ENCODE measurements at regions not wholly inside any gene's neighbourhood (a gene's known extent, or its start where the extent isn't known, plus 50 kb on each side); places are given as distances from the start of the nearest gene placed in this dataset.

GRCh38 chr6:84489598-84489997 lies 262.2 kb upstream of the CEP162 start:
- TF ChIP-seq, protein P1, sequence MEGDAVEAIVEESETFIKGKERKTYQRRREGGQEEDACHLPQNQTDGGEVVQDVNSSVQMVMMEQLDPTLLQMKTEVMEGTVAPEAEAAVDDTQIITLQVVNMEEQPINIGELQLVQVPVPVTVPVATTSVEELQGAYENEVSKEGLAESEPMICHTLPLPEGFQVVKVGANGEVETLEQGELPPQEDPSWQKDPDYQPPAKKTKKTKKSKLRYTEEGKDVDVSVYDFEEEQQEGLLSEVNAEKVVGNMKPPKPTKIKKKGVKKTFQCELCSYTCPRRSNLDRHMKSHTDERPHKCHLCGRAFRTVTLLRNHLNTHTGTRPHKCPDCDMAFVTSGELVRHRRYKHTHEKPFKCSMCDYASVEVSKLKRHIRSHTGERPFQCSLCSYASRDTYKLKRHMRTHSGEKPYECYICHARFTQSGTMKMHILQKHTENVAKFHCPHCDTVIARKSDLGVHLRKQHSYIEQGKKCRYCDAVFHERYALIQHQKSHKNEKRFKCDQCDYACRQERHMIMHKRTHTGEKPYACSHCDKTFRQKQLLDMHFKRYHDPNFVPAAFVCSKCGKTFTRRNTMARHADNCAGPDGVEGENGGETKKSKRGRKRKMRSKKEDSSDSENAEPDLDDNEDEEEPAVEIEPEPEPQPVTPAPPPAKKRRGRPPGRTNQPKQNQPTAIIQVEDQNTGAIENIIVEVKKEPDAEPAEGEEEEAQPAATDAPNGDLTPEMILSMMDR (conservative IDR thresholded peaks at IDR 0.05; ENCODE audit: low read depth, low read length): no peak
- no peak for TF ChIP-seq EZH2 (IDR thresholded peaks at IDR 0.05; ENCODE audit: borderline replicate concordance, low read depth, low read length, poor library complexity, severe bottlenecking)
- Histone ChIP-seq H3K9me3 (ENCODE audit: low read depth, low read length, poor library complexity, severe bottlenecking) (no peaks in the 10 kb centered on the region), H3K27me3 (replicated peaks; ENCODE audit: insufficient read depth, low read depth, low read length, poor library complexity) (no peaks in the 10 kb centered on the region), H3K4me3 (ENCODE audit: low read depth, low read length, poor library complexity, severe bottlenecking) (no peak overlapping the region), H3K27ac (ENCODE audit: low read depth, low read length, poor library complexity, severe bottlenecking) (no peak overlapping the region), H3K36me3 (ENCODE audit: insufficient read depth, low read length, poor library complexity, severe bottlenecking) (no peaks in the 10 kb centered on the region), H3K4me1 (ENCODE audit: insufficient read depth, low read length, poor library complexity, severe bottlenecking) (no peaks in the 10 kb centered on the region)
- intact Hi-C loops (cut with micrococcal nuclease; ENCODE audit: unreplicated experiment): no loop called here
- CTCF ChIA-PET: no interaction called here
- no peak for DNase-seq (ENCODE audit: low spot score)
- POLR2A ChIA-PET (ENCODE audit: low non-redundant PET): no interaction called here
- BruUV-seq (replicated peaks): no TSS peak

DNA sequence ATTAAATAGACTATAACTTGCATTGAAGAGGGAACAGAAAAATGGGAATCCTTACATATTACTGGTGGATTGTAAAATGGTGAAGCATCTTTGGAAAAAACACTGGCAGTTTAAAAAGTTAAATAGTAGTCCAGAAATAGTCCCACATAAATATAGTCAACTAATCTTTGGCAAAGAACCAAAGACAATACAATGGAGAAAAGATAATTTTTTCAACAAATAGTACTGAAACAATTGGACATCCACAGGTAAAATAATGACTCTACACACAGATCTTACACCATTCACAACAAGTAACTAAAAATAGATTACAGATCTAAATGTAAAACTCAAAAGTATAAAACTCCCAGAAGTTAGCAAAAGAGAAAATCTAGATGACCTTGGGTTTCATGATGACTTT lies 259.1 kb upstream of the CEP162 start:
- no peaks in the 10 kb centered on the region for H3K27me3 ChIP-seq (replicated peaks; ENCODE audit: insufficient read depth, low read depth, low read length, poor library complexity)
- H3K9me3 ChIP-seq (ENCODE audit: low read depth, low read length, poor library complexity, severe bottlenecking): no peaks in the 10 kb centered on the region
- POLR2A ChIA-PET (ENCODE audit: low non-redundant PET): no interaction called here
- intact Hi-C loops (cut with micrococcal nuclease; ENCODE audit: unreplicated experiment): no loop called here
- BruUV-seq (replicated peaks): no TSS peak
- no peak for DNase-seq (ENCODE audit: low spot score)
- H3K4me3 ChIP-seq (ENCODE audit: low read depth, low read length, poor library complexity, severe bottlenecking): no peak overlapping the region
- H3K27ac ChIP-seq (ENCODE audit: low read depth, low read length, poor library complexity, severe bottlenecking): no peak overlapping the region
- no peaks in the 10 kb centered on the region for H3K4me1 ChIP-seq (ENCODE audit: insufficient read depth, low read length, poor library complexity, severe bottlenecking)
- CTCF ChIA-PET: no interaction called here
- no peaks in the 10 kb centered on the region for H3K36me3 ChIP-seq (ENCODE audit: insufficient read depth, low read length, poor library complexity, severe bottlenecking)
- no peak for TF ChIP-seq EZH2 (IDR thresholded peaks at IDR 0.05; ENCODE audit: borderline replicate concordance, low read depth, low read length, poor library complexity, severe bottlenecking)

DNA sequence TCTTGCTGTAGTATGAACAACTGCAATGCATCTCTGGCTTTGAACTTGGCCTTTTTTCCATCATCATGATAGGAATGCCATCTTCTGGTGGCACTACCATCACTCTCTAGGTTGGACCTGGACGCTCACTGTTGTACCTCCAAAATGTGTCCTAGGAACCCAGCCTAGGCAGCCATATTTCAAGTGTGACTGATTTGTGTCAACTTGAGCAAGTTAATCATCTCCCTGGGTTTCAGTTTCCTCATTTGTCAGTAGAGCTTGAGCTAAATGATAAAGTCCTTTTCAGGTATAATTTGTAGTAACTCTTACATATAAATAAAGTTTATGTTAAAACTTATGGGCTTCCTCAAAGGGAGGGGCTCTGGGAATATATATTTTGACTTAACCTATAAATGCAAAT lies 241.7 kb upstream of the CEP162 start:
- H3K4me1 ChIP-seq (ENCODE audit: insufficient read depth, low read length, poor library complexity, severe bottlenecking): no peaks in the 10 kb centered on the region
- TF ChIP-seq, protein P1 (conservative IDR thresholded peaks at IDR 0.05; ENCODE audit: low read depth, low read length): no peak
- TF ChIP-seq EZH2 (IDR thresholded peaks at IDR 0.05; ENCODE audit: borderline replicate concordance, low read depth, low read length, poor library complexity, severe bottlenecking): no peak
- intact Hi-C loops (cut with micrococcal nuclease; ENCODE audit: unreplicated experiment): no loop called here
- H3K27ac ChIP-seq (ENCODE audit: low read depth, low read length, poor library complexity, severe bottlenecking): no peak overlapping the region
- no TSS peak for BruUV-seq (replicated peaks)
- ChIA-PET POLR2A (ENCODE audit: low non-redundant PET) (no interaction called here), CTCF (no interaction called here)
- H3K4me3 ChIP-seq (ENCODE audit: low read depth, low read length, poor library complexity, severe bottlenecking): no peak overlapping the region
- H3K36me3 ChIP-seq (ENCODE audit: insufficient read depth, low read length, poor library complexity, severe bottlenecking): no peaks in the 10 kb centered on the region
- no peaks in the 10 kb centered on the region for H3K27me3 ChIP-seq (replicated peaks; ENCODE audit: insufficient read depth, low read depth, low read length, poor library complexity)
- DNase-seq (ENCODE audit: low spot score): no peak
- no peaks in the 10 kb centered on the region for H3K9me3 ChIP-seq (ENCODE audit: low read depth, low read length, poor library complexity, severe bottlenecking)

GRCh38 chr6:84467296-84467695 lies 239.9 kb upstream of the CEP162 start:
- intact Hi-C loops (cut with micrococcal nuclease; ENCODE audit: unreplicated experiment): no loop called here
- no peaks in the 10 kb centered on the region for H3K36me3 ChIP-seq (ENCODE audit: insufficient read depth, low read length, poor library complexity, severe bottlenecking)
- POLR2A ChIA-PET (ENCODE audit: low non-redundant PET): no interaction called here
- no peak overlapping the region for H3K4me3 ChIP-seq (ENCODE audit: low read depth, low read length, poor library complexity, severe bottlenecking)
- no peak for DNase-seq (ENCODE audit: low spot score)
- CTCF ChIA-PET: no interaction called here
- no TSS peak for BruUV-seq (replicated peaks)
- H3K9me3 ChIP-seq (ENCODE audit: low read depth, low read length, poor library complexity, severe bottlenecking): no peaks in the 10 kb centered on the region
- H3K27me3 ChIP-seq (replicated peaks; ENCODE audit: insufficient read depth, low read depth, low read length, poor library complexity): no peaks in the 10 kb centered on the region
- H3K4me1 ChIP-seq (ENCODE audit: insufficient read depth, low read length, poor library complexity, severe bottlenecking): no peaks in the 10 kb centered on the region
- TF ChIP-seq EZH2 (IDR thresholded peaks at IDR 0.05; ENCODE audit: borderline replicate concordance, low read depth, low read length, poor library complexity, severe bottlenecking): no peak
- TF ChIP-seq, protein P1 (conservative IDR thresholded peaks at IDR 0.05; ENCODE audit: low read depth, low read length): no peak
- no peak overlapping the region for H3K27ac ChIP-seq (ENCODE audit: low read depth, low read length, poor library complexity, severe bottlenecking)

Measured in A673 (cell line).